22Rv1 (cell line): ENCODE measurements at regions not wholly inside any gene's neighbourhood (a gene's known extent, or its start where the extent isn't known, plus 50 kb on each side); places are given as distances from the start of the nearest gene placed in this dataset.
"Not testable (repeated sequence)": the region's sequence is repeated elsewhere in the genome, so short reads cannot be mapped to it uniquely, and the experiment has no call there.

Experiments used
- H3K27ac ChIP-seq: fragments of 450-650 bp; 2 replicates; pipeline ENCODE4 v1.5.1; 2017
- ZFX ChIP-seq: fragments of 450-650 bp; IDR thresholded peaks from 2 replicates; pipeline ENCODE4 v1.6.1; 2017; ENCODE audit warnings: antibody characterized with exemption, borderline replicate concordance
- TF ChIP-seq, protein P1 (sequence below): fragments of 450-650 bp; IDR thresholded peaks from 2 replicates; pipeline ENCODE4 v1.5.1; 2017; ENCODE audit warnings: mild to moderate bottlenecking

DNA sequence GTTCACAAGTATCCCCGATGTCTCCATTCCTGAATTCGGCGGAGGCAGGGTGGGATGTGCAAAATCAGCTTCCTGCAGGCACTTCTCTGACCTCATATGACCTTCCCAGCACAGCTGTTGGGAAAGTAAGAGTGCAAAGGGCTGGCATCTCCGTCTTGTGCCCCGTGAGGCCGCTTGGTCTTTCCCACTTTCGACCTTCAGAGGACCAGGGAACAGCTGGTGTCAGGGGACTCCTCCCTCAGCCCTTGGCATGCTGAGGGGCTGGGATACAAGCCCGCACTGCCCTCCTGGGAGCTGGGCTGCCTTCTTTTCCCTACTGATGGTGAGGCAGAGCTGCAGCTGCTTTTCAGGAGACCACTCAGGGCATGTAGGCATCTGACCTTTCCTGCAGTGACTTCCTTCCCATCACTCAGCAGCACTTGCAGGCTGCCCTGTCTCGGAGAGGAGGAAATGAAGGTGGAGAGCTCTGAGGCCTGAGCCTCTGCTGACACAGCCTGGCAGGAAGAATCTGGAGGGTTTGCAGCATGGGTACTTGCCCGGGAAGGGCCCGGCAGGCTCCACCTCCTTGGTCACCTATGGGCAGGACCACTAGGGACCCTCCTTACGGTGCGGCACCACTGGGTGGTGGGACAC is 277.2 kb upstream of the HS6ST1 start:
- TF ChIP-seq, protein P1, sequence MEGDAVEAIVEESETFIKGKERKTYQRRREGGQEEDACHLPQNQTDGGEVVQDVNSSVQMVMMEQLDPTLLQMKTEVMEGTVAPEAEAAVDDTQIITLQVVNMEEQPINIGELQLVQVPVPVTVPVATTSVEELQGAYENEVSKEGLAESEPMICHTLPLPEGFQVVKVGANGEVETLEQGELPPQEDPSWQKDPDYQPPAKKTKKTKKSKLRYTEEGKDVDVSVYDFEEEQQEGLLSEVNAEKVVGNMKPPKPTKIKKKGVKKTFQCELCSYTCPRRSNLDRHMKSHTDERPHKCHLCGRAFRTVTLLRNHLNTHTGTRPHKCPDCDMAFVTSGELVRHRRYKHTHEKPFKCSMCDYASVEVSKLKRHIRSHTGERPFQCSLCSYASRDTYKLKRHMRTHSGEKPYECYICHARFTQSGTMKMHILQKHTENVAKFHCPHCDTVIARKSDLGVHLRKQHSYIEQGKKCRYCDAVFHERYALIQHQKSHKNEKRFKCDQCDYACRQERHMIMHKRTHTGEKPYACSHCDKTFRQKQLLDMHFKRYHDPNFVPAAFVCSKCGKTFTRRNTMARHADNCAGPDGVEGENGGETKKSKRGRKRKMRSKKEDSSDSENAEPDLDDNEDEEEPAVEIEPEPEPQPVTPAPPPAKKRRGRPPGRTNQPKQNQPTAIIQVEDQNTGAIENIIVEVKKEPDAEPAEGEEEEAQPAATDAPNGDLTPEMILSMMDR: no peak
- TF ChIP-seq ZFX: no peak
- no peak overlapping the region for H3K27ac ChIP-seq

DNA sequence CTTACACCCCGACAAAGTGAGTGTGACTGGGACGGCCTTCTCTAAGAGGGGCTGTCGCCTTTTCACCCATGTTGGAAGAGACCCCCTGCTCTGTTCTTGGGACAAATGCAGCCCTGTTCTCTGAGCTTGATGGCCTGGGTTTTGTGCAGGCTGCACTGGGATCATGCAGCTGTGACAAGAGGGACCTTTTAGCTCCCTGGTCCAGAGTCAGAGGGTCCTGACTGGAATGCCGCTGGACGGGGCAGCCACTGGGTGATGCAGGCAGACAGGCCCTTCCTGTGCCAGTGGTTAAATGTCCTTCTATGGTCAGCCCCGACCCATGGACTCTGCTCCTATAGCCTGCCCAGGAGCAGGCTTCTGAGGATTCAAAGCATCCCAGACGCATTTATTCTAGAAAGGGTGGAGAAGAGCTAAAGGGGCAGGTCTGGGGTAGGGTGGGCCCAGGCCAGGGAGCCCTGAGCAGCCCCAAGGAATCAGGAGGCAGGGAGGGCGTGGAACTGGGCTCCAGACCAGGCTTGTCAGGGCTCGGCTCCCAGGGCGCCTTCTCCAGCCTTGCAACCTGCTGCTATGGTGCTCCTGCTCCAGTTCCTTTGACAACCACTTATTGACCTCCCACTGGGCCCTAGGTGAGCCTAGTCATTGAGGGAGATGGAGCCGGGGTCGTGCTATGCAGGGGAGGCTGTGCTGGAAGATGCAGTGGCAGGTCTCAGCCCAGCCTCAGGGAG is 277.9 kb upstream of the HS6ST1 start:
- TF ChIP-seq, protein P1: no peak
- no peak for TF ChIP-seq ZFX
- no peak overlapping the region for H3K27ac ChIP-seq

DNA sequence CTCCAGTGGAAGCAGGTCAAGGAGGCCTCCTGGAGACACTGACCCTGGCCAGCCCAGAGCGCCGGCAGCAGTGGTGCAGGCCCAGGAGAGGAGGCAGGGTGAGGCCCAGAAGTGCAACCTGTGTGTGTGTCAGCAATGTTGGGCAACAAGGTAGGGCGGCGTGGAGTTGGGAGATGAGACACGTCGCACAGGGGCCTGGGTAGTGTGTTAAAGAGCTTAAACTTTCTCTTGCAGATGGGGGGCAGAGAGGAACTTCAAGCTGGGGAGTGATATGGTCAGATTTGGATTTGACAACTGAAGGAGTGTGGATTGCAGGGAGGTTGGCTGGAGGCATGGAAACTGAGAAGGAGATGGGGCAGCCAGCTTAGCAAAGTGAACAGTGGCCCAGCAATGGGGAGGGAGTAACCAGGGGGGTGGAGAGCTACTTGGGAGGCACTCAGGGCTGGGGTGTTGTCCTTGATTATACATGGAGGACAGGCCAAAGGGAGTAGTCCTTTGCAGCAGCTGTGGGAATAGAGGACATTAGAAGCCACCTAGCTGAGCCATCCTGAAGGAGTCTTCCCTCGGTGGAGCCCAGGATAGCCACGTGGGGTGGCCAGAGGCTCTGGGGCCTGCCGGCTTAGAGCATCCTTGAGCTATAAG is 278.6 kb upstream of the HS6ST1 start:
- TF ChIP-seq ZFX: no peak
- TF ChIP-seq, protein P1: no peak
- no peak overlapping the region for H3K27ac ChIP-seq

DNA sequence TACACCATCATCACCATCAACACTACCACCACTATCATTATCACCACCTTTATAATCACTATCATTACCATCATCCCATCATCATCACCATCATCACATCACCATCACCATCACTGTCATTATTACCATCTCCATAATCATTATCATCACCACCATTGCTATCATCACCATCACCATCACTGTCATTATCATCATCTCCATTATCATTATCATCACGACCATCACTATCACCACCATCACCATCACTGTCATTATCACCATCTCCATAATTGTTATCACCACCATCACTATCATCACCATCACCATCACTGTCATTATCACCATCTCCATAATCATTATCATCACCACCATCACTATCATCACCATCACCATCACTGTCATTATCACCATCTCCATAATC is 279.6 kb upstream of the HS6ST1 start:
- H3K27ac ChIP-seq: not testable (repeated sequence)

DNA sequence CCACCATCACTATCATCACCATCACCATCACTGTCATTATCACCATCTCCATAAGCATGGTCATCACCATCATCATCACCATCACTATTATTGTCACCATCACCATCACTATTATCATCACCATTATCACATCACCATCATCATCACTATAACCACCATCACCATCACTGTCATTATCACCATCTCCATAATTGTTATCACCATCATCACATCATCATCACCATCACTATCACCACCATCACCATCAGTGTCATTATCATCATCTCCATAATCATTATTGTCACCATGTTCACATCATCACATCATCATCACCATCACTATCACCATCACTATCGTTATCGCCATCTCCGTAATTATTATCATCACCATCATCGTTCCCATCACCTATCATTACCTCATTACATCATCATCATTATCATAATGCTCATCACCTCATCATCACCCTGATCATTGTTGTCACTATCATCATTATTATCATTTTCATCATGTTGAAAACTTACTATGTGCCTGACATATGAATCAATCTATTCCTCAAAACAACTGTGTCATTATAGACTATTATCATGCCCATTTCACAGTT is 280.3 kb upstream of the HS6ST1 start:
- H3K27ac ChIP-seq: no peak overlapping the region
- TF ChIP-seq, protein P1: no peak
- no peak for TF ChIP-seq ZFX

DNA sequence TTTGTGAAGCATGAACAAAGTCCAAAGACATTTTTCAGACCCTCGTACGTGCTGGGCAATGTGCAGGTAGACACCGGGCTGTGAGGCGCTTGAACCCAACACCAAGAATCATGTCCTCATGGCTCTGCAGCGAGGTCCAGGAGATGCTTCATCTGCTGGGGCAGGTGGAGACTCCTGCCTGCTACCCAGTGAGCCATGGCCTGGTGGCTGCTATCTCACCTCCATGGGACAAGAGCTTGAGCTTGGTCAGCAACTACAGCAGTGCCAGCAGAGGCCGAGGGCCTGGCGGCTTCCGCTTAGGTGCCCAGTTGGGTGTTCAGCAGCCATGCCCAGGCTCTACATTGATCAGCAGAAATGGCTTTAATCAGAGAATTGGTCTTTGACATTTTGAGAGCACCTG is 281.0 kb upstream of the HS6ST1 start:
- TF ChIP-seq ZFX: no peak
- TF ChIP-seq, protein P1: no peak
- H3K27ac ChIP-seq: no peak overlapping the region

DNA sequence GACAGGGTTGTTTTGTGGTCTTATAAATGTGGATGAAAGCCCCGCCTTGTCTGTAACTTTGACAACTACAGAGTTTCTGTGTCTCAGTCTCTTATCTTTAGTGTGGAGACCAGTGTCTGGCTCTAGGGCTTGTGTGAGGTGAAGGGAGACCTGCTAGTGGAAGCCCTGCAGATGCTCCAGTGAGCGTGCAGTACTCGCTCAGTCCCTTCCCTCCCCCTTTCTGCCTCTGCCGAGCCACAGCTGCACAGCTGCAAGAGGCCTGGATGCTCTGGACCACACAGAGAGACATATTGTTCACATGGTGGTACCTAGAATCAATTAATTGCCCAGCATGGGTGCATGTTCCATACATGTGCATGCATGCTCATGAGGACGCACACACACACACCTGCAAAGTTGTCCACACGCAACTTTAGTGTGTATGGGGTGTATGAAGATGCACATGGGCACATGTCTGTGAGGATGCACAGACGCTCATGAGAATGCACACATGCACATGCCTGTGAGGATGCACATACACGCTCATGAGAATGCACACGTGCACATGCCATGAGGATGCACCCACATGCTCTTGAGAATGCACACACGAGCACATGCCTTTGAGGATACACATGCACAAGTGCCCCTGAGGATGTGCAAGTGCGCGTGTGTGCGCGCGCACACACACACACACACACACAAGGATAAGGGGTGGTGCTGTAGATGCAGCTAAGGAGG is 282.1 kb upstream of the HS6ST1 start:
- no peak overlapping the region for H3K27ac ChIP-seq
- TF ChIP-seq, protein P1: no peak
